Erythroblast (primary cell): ENCODE measurements at regions not wholly inside any gene's neighbourhood (a gene's known extent, or its start where the extent isn't known, plus 50 kb on each side); places are given as distances from the start of the nearest gene placed in this dataset.

ENCODE experiments used
- GATA1 ChIP-seq: IDR thresholded peaks from 2 replicates; pipeline ENCODE4 v1.6.1; 2011; ENCODE audit warnings: low read depth, mild to moderate bottlenecking, control low read depth, low read length, moderate library complexity
- POLR2A ChIP-seq: IDR thresholded peaks from 2 replicates; pipeline ENCODE4 v1.6.1; 2011; ENCODE audit warnings: mild to moderate bottlenecking, low read length

DNA sequence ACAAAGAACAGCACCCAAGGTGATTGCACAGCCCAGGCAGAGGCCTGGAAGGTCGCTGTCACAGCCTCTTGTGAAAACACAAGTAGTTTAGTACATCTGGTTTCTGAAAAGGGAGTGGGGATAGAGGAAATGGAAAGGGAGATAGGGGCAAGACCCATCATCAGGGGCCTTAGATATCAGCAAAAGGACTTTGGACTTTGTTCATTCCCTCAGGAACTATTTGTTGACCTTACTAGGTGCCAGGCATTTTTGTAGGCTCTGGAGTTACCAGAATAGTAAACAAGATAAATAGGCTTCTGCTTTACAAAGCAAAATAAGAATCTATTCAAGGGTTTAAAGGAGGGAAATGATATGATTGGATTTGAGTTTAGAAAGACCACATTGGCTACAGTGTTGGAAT lies 199.4 kb upstream of the CDKN3 start:
- TF ChIP-seq POLR2A (no peak), GATA1 (no peak)
